ENCODE measurements at regions not wholly inside any gene's neighbourhood (a gene's known extent, or its start where the extent isn't known, plus 50 kb on each side); places are given as distances from the start of the nearest gene placed in this dataset.

DNA sequence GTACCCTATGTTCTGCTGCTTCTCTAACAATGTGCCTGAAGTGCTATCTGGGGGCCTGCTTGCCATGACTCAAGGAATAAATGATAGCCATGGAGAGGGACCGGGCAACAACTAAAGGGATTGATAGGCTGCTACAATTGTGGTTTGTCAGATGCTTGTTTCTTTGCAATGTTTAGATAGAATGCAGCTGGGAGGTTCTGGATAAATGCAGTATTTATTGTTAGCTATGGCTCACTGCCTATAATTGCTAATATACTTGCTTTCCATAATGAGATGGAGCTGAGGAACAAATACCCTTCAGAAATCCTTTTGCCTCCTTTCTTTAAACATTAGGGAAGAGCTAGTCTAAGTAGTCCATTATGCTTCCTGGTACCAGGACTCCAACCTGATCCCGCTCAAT, 575.2 kb upstream of the SYNCRIP start:
- TF ChIP-seq, protein P1, sequence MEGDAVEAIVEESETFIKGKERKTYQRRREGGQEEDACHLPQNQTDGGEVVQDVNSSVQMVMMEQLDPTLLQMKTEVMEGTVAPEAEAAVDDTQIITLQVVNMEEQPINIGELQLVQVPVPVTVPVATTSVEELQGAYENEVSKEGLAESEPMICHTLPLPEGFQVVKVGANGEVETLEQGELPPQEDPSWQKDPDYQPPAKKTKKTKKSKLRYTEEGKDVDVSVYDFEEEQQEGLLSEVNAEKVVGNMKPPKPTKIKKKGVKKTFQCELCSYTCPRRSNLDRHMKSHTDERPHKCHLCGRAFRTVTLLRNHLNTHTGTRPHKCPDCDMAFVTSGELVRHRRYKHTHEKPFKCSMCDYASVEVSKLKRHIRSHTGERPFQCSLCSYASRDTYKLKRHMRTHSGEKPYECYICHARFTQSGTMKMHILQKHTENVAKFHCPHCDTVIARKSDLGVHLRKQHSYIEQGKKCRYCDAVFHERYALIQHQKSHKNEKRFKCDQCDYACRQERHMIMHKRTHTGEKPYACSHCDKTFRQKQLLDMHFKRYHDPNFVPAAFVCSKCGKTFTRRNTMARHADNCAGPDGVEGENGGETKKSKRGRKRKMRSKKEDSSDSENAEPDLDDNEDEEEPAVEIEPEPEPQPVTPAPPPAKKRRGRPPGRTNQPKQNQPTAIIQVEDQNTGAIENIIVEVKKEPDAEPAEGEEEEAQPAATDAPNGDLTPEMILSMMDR (IDR thresholded peaks at IDR 0.05): no peak
- TF ChIP-seq POLR2A (IDR thresholded peaks at IDR 0.05): no peak

All from body of pancreas (tissue), 4 donors.